ENCODE measurements at regions not wholly inside any gene's neighbourhood (a gene's known extent, or its start where the extent isn't known, plus 50 kb on each side); places are given as distances from the start of the nearest gene placed in this dataset.

GRCh38 chr5:130323804-130324454, 419.7 kb downstream of the CHSY3 start:
- no peak for TF ChIP-seq MYC (IDR thresholded peaks at IDR 0.05; ENCODE audit: low read depth, low read length)
- TF ChIP-seq CTCF (IDR thresholded peaks at IDR 0.05; ENCODE audit: low read depth, low read length): no peak
- TF ChIP-seq POLR2A (IDR thresholded peaks at IDR 0.05; ENCODE audit: extremely low read depth, insufficient read length): no peak
